Neural progenitor cell (in vitro differentiated cells): ENCODE measurements at regions not wholly inside any gene's neighbourhood (a gene's known extent, or its start where the extent isn't known, plus 50 kb on each side); places are given as distances from the start of the nearest gene placed in this dataset.

Experiments
- DNase-seq: peaks from one replicate; pipeline ENCODE4 v3.0.0-alpha.2; 2016; ENCODE audit warnings: low spot score
- H2AFZ ChIP-seq: fragments of 200-600 bp; sonication (generic); replicated peaks from 2 replicates; pipeline ENCODE4 v1.6.1; 2016; ENCODE audit warnings: antibody characterized with exemption
- H3F3A ChIP-seq: fragments of 200-600 bp; sonication (generic); 2 replicates; pipeline ENCODE4 v1.6.1; 2016; ENCODE audit warnings: antibody characterized with exemption, low read depth
- H3K27ac ChIP-seq: fragments of 200-600 bp; sonication (generic); 2 replicates; pipeline ENCODE4 v1.5.1; 2016; ENCODE audit warnings: mild to moderate bottlenecking
- H3K27me3 ChIP-seq: fragments of 200-600 bp; sonication (generic); 2 replicates; pipeline ENCODE4 v1.6.1; 2016; ENCODE audit warnings: mild to moderate bottlenecking, moderate library complexity
- H3K36me3 ChIP-seq: fragments of 200-600 bp; sonication (generic); 2 replicates; pipeline ENCODE4 v1.5.1; 2016
- H3K4me1 ChIP-seq: fragments of 200-600 bp; sonication (generic); 2 replicates; pipeline ENCODE4 v1.6.1; 2016; ENCODE audit warnings: mixed run types
- H3K4me2 ChIP-seq: fragments of 200-600 bp; sonication (generic); 2 replicates; pipeline ENCODE4 v1.6.1; 2016
- H3K4me3 ChIP-seq: fragments of 200-600 bp; sonication (generic); 2 replicates; pipeline ENCODE4 v1.5.1; 2016
- H3K79me2 ChIP-seq: fragments of 200-600 bp; sonication (generic); 2 replicates; pipeline ENCODE4 v1.6.1; 2016; ENCODE audit warnings: low read depth
- H3K9ac ChIP-seq: fragments of 200-600 bp; sonication (generic); 2 replicates; pipeline ENCODE4 v1.6.1; 2016
- H3K9me3 ChIP-seq: fragments of 200-600 bp; sonication (generic); 2 replicates; pipeline ENCODE4 v1.5.1; 2016; ENCODE audit warnings: low read depth
- H4K20me1 ChIP-seq: fragments of 200-600 bp; sonication (generic); 2 replicates; pipeline ENCODE4 v1.6.1; 2016; ENCODE audit warnings: low read depth
- H3K27ac Mint-ChIP-seq: 3 replicates; pipeline ENCODE4 v1.8.0; 2021; ENCODE audit warnings: mixed read lengths
- H3K27me3 Mint-ChIP-seq: 2 replicates; pipeline ENCODE4 v1.8.0; 2022; ENCODE audit warnings: low read depth, mild to moderate bottlenecking, inconsistent platforms, moderate library complexity, mixed read lengths; ENCODE audit not compliant: insufficient read depth
- H3K36me3 Mint-ChIP-seq: 3 replicates; pipeline ENCODE4 v1.8.0; 2021; ENCODE audit warnings: mixed read lengths
- H3K4me1 Mint-ChIP-seq: 3 replicates; pipeline ENCODE4 v1.8.0; 2021; ENCODE audit warnings: mixed read lengths
- H3K4me3 Mint-ChIP-seq: 3 replicates; pipeline ENCODE4 v1.8.0; 2021; ENCODE audit warnings: mild to moderate bottlenecking, moderate library complexity, mixed read lengths
- H3K9me3 Mint-ChIP-seq: 3 replicates; pipeline ENCODE4 v1.8.0; 2020; ENCODE audit warnings: mixed read lengths
- EZH2 ChIP-seq: fragments of 200-600 bp; sonication (generic); IDR thresholded peaks from 2 replicates; pipeline ENCODE4 v1.6.1; 2017; ENCODE audit warnings: antibody characterized with exemption, mild to moderate bottlenecking, moderate library complexity
- EZH2phosphoT487 ChIP-seq: fragments of 200-600 bp; sonication (generic); IDR thresholded peaks from 2 replicates; pipeline ENCODE4 v1.6.1; 2017; ENCODE audit warnings: antibody characterized with exemption
- TF ChIP-seq, protein P1 (sequence below): fragments of 200-600 bp; sonication (generic); IDR thresholded peaks from 2 replicates; pipeline ENCODE4 v1.5.1; 2017; ENCODE audit warnings: antibody characterized with exemption, mild to moderate bottlenecking

DNA sequence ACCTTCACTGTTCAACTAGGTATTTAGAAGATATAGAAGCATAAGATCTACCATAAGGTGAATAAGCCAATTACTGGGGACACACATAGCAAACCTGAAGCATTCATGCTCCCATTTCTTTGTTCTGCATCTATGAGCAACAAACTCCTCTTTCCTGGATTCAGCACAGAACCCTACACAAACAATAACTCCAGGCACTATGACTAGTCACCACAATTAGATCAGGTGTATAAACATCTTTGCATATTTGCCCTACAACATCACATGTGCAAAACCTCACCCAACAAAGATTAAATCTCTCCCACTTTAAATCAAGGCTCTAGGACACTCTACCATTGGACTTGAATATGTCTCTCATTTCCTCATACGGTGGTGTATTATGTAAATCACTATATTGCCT is 652.3 kb downstream of the EPHA7 start:
- no peak overlapping the region for H3K4me3 Mint-ChIP-seq
- Histone ChIP-seq H2AFZ (no peak overlapping the region), H3K36me3 (no peaks in the 10 kb centered on the region), H3K9me3 (no peaks in the 10 kb centered on the region), H3K79me2 (no peaks in the 10 kb centered on the region), H3K27me3 (no peaks in the 10 kb centered on the region), H3K4me1 (peaks cover 9% of the 10 kb centered on the region), H4K20me1 (no peaks in the 10 kb centered on the region), H3K4me3 (no peak overlapping the region), H3K9ac (no peak overlapping the region), H3K27ac (no peak overlapping the region), H3K4me2 (no peak overlapping the region), H3F3A (no peaks in the 10 kb centered on the region)
- peaks cover 5% of the 10 kb centered on the region for H3K9me3 Mint-ChIP-seq
- no peak for TF ChIP-seq EZH2
- TF ChIP-seq EZH2phosphoT487 = no peak
- TF ChIP-seq, protein P1, sequence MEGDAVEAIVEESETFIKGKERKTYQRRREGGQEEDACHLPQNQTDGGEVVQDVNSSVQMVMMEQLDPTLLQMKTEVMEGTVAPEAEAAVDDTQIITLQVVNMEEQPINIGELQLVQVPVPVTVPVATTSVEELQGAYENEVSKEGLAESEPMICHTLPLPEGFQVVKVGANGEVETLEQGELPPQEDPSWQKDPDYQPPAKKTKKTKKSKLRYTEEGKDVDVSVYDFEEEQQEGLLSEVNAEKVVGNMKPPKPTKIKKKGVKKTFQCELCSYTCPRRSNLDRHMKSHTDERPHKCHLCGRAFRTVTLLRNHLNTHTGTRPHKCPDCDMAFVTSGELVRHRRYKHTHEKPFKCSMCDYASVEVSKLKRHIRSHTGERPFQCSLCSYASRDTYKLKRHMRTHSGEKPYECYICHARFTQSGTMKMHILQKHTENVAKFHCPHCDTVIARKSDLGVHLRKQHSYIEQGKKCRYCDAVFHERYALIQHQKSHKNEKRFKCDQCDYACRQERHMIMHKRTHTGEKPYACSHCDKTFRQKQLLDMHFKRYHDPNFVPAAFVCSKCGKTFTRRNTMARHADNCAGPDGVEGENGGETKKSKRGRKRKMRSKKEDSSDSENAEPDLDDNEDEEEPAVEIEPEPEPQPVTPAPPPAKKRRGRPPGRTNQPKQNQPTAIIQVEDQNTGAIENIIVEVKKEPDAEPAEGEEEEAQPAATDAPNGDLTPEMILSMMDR = no peak
- DNase-seq = no peak
- H3K4me1 Mint-ChIP-seq = peaks cover 2% of the 10 kb centered on the region
- no peaks in the 10 kb centered on the region for H3K27me3 Mint-ChIP-seq
- H3K36me3 Mint-ChIP-seq = no peaks in the 10 kb centered on the region
- H3K27ac Mint-ChIP-seq = no peak overlapping the region

DNA sequence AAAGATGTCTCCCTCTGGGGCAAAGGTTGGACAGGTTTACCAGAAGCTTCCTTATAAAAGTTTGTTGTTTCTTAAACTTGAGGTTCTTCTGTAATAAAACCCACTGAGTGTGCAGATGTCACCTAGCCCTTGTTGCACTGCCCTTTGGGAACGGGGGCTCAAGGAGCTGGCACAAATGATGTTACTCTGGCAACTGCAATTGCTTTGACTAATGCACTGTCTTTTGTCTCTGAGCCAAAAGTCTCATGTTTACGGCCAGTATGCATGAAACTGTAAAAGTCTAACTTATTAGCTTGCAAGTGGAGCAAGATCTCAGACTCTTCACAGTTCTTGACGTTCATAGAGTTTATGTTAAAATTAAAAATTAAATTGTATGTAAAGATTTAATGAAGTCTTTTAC is 655.7 kb downstream of the EPHA7 start:
- H3K27ac Mint-ChIP-seq = no peak overlapping the region
- H3K9me3 Mint-ChIP-seq = no peaks in the 10 kb centered on the region
- peak overlapping the region; percentile 21 for H2AFZ ChIP-seq
- no peak overlapping the region for H3K9ac ChIP-seq
- no peak for DNase-seq
- no peaks in the 10 kb centered on the region for H3K9me3 ChIP-seq
- no peak overlapping the region for H3K4me3 ChIP-seq
- H3K4me1 ChIP-seq = peaks cover 9% of the 10 kb centered on the region
- no peak overlapping the region for H3K27ac ChIP-seq
- H3K36me3 Mint-ChIP-seq = no peaks in the 10 kb centered on the region
- peaks cover 6% of the 10 kb centered on the region for H3K4me1 Mint-ChIP-seq
- H3K4me3 Mint-ChIP-seq = no peak overlapping the region
- H3K27me3 Mint-ChIP-seq = no peaks in the 10 kb centered on the region
- H3K79me2 ChIP-seq = no peaks in the 10 kb centered on the region
- H3K4me2 ChIP-seq = no peak overlapping the region
- no peaks in the 10 kb centered on the region for H4K20me1 ChIP-seq
- no peaks in the 10 kb centered on the region for H3K27me3 ChIP-seq
- H3K36me3 ChIP-seq = no peaks in the 10 kb centered on the region
- H3F3A ChIP-seq = no peaks in the 10 kb centered on the region
- TF ChIP-seq EZH2 = no peak
- TF ChIP-seq, protein P1 = no peak
- TF ChIP-seq EZH2phosphoT487 = no peak

DNA sequence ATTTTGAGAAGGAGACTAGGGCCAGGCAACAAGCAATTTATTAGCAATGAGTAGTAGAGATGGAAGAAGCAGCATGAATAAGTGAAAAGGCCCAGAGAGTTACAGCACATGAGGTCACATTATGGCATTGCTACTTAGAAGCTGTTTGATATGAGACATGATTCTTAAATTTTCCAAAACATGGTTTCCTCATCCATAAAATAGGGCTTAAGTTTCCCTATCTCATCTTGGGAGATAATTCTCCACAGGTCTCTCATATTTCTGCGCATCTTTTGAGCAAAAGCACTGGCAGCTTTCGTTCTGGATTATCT is 656.1 kb downstream of the EPHA7 start:
- no peaks in the 10 kb centered on the region for H3K79me2 ChIP-seq
- DNase-seq = no peak
- H3K9ac ChIP-seq = no peak overlapping the region
- Mint-ChIP-seq H3K4me1 (peaks cover 6% of the 10 kb centered on the region), H3K36me3 (no peaks in the 10 kb centered on the region), H3K27ac (no peak overlapping the region), H3K9me3 (no peaks in the 10 kb centered on the region), H3K4me3 (no peak overlapping the region), H3K27me3 (no peaks in the 10 kb centered on the region)
- H3K9me3 ChIP-seq = no peaks in the 10 kb centered on the region
- H3K4me1 ChIP-seq = peaks cover 9% of the 10 kb centered on the region
- TF ChIP-seq, protein P1 = no peak
- TF ChIP-seq EZH2phosphoT487 (no peak), EZH2 (no peak)
- no peaks in the 10 kb centered on the region for H3K36me3 ChIP-seq
- H2AFZ ChIP-seq = peak overlapping the region; percentile 21
- H3F3A ChIP-seq = no peaks in the 10 kb centered on the region
- no peak overlapping the region for H3K4me3 ChIP-seq
- H4K20me1 ChIP-seq = no peaks in the 10 kb centered on the region
- no peaks in the 10 kb centered on the region for H3K27me3 ChIP-seq
- H3K27ac ChIP-seq = no peak overlapping the region
- no peak overlapping the region for H3K4me2 ChIP-seq
